Hematopoietic multipotent progenitor cell treated with erythropoietin and hydrocortisone succinate and interleukin-3 and kit ligand, for 4 days (in vitro differentiated cells): ENCODE measurements at regions not wholly inside any gene's neighbourhood (a gene's known extent, or its start where the extent isn't known, plus 50 kb on each side); places are given as distances from the start of the nearest gene placed in this dataset.
A peak's percentile ranks its signal among the peaks of the same experiment; 100 is the strongest.
"Not testable (repeated sequence)": the region's sequence is repeated elsewhere in the genome, so short reads cannot be mapped to it uniquely, and the experiment has no call there.

Experiments used
- DNase-seq: peaks from one replicate; pipeline ENCODE4 v3.0.0-alpha.2; 2015

GRCh38 chrX:77167993-77168392 lies 279.2 kb upstream of the FGF16 start:
- peak; percentile 16 for DNase-seq

DNA sequence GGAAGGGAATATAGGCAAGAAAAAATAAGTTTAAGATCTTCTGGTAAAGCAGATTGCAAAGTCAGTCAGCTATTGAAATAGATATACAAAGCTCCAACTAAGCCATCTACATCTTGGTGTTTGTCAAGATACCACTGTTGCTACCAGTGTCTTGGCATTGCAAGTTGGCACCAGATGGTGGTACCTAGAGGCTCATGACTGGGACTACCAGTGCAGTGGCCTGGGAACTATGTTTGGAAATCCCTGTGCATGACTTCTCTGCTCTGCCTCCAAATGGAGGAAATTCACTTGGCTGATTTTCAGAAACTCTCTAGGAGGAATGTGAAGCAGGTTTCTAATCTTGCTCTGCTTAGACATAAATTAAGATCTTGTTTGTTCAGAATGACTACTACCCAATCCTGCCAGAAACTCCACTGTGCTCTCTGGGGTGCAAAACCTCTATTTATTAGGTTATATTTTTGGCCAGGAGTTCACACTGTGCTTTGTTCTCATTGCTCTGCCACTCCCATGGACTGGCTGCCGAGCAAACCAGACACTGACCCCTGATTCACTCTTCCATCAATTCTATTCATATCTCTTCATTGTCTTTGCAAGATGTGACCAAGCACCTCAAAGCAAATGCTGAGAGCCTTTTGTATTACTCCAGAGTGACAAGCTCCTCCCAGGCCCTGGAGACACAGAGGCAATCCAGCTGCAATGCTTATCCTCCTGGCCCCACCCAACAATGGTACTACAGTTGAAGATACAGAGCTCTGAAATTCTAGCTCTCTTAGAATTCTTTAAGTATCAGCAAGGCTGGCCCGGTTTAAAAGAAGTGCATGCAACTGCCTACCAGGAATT lies 272.3 kb upstream of the FGF16 start:
- DNase-seq, result no peak

GRCh38 chrX:77200663-77201062 lies 246.5 kb upstream of the FGF16 start:
- no peak for DNase-seq

- no peak for DNase-seq
Measured at GRCh38 chrX:77223046-77223445, 224.1 kb upstream of the FGF16 start.

- no peak for DNase-seq
Measured at GRCh38 chrX:77264490-77264889, 182.7 kb upstream of the FGF16 start.

- no peak for DNase-seq
Measured at GRCh38 chrX:77275392-77275791, 171.8 kb upstream of the FGF16 start.

GRCh38 chrX:77276742-77277141 lies 170.4 kb upstream of the FGF16 start:
- DNase-seq, result peak; percentile 0

GRCh38 chrX:77277911-77278310 lies 169.3 kb upstream of the FGF16 start:
- no peak for DNase-seq

DNA sequence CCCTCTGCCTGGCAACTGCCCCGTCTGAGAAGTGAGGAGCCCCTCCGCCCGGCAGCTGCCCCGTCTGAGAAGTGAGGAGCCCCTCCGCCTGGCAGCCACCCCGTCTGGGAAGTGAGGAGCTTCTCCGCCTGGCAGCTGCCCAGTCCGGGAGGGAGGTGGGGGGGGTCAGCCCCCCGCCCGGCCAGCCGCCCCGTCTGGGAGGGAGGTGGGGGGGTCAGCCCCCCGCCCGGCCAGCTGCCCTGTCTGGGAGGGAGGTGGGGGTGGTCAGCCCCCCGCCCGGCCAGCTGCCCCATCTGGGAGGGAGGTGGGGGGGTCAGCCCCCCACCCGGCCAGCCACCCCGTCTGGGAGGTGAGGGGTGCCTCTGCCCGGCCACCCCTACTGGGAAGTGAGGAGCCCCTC lies 167.8 kb upstream of the FGF16 start:
- DNase-seq, result not testable (repeated sequence)

- DNase-seq, result no peak
Measured at GRCh38 chrX:77293331-77293995, 153.7 kb upstream of the FGF16 start.

DNA sequence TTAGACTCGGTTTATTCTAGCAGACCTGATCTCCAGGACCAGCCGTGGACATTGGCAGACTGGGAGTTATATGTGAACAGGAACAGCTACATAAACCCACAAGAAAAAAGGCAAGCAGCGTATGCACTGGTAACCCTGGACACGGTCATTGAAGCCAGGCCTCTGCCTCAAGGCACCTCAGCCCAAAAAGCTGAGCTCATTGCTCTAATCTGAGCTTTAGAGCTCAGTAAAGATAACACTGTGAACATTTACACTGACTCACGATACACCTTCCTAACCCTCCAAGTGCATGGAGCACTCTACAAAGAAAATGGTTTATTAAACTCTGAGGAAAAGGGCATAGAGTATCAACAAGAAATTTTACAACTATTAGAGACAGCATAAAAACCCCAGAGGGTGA lies 148.9 kb upstream of the FGF16 start:
- no peak for DNase-seq

GRCh38 chrX:77298790-77299189 lies 148.4 kb upstream of the FGF16 start:
- no peak for DNase-seq

- no peak for DNase-seq
Measured at GRCh38 chrX:77299549-77299948, 147.6 kb upstream of the FGF16 start.

DNA sequence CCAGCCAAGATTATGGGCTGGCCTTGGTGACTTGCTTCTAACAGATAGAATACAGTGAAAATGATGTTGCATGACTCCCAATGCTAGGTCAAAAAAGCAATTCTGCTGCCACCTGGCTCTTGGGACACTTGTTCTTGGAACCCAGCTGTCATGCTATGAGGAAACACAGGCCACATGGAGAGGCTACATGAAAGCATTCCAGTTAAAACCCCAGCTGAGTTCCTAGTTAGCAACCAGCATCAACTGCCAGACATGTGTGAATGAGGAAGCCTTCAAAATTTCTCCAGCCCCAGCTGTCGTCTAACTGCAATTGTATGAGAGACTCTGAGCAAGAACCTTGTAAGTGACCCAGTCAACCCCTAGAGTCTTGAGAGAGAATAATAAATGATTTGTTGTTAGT lies 105.2 kb upstream of the FGF16 start:
- no peak for DNase-seq

DNA sequence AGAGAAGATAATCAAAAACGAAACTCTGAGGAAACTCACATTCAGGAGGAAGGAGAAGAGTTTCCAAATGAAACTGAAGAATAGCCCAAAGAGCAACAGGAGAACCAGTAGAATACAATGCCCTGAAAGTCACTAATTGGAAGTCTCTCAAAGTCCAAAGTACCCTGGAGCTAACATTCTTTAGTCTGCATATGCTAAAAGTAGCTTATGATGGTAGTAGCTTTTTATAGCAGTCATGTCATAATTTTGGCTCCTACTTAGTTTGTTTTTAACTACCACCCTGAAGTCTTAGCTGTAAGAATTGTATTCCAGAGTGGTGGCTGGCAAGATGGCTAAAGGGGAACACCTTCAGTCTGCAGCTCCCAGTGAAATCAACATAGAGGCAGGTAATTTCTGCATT lies 100.3 kb upstream of the FGF16 start:
- no peak for DNase-seq

DNA sequence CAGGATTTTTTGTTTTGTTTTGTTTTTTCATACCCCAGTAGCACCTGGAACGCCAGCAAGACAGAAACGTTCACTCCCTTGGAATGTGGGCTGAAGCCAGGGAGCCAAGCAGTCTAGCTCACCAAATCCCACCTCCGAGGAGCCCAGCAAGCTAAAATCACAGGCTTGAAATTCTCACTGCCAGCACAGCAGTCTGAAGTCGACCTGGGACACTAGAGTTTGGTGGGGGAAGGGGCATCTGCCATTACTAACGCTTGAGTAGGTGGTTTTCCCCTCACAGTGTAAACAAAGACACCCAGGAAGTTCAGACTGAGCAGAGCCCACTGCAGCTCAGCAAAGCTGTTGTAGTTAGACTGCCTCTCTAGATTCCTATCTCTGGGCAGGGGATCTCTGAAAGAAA lies 99.6 kb upstream of the FGF16 start:
- DNase-seq, result no peak

GRCh38 chrX:77389891-77390290 lies 57.3 kb upstream of the FGF16 start:
- no peak for DNase-seq

GRCh38 chrX:77390365-77390764 lies 56.8 kb upstream of the FGF16 start:
- not testable (repeated sequence) for DNase-seq

DNA sequence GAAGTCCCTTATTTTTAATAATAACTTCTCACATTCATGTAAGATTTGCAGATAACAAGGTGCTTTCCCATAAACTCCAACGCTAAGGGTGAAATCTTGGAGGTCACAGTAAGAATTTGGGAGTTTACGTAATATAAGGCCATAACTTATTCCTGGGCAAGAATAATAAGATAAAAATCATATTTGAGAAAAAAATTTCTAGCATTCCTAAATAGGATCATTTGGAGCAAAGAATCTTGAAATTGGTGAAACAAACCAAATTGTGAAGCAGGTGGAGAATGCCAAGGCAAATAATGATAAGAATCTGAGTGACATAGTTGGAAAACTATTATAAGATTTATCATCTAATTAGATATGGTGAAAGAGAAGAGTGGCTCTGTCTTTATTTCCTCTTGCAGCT lies 50.4 kb upstream of the FGF16 start:
- no peak for DNase-seq
